C4-2B (cell line): ENCODE measurements at regions not wholly inside any gene's neighbourhood (a gene's known extent, or its start where the extent isn't known, plus 50 kb on each side); places are given as distances from the start of the nearest gene placed in this dataset.
"Not testable (repeated sequence)": the region's sequence is repeated elsewhere in the genome, so short reads cannot be mapped to it uniquely, and the experiment has no call there.

Experiments used
- CTCF ChIP-seq: fragments of 450-650 bp; conservative IDR thresholded peaks from 2 replicates; pipeline ENCODE4 v1.5.1; 2017; ENCODE audit warnings: mild to moderate bottlenecking
- ZFX ChIP-seq: fragments of 450-650 bp; IDR thresholded peaks from 2 replicates; pipeline ENCODE4 v1.6.1; 2017

DNA sequence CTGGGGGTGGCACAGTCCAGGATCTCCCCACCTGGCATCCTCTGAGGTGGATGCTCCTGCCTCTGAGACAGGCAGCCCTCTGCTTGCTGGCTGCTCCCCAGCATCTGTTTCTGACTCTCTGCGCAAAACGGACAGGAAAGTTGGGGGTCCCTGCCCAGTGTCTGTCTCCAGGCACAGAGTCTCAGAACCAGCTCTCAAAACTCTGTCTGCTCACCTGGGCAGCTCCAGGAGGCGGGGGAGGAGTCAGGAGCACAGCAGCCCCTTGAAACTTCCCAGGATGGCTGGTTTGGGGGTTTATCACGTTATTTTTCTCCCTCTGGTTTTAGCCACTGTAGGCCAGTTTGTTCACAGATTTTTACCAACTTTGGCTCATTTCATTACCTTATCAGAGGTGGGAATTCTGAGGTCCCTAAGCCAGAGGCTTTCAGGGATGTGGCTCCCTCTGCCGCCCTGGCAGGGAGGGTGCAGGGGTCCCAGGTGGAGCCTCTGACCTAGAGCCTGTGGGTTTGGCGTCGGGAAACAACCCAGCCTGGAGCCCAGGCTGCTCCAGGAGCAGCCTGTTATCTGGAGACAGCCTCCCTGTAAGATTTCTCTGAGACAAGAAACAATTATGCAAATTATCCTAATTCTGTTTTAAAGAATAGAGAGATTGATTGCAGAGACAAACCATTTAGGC lies 334.1 kb downstream of the CACNA1B start:
- peak; percentile 20; the same call in 1 of the 2 replicates for TF ChIP-seq CTCF
- not testable (repeated sequence) for TF ChIP-seq ZFX
